GM12874 (cell line): ENCODE measurements at regions not wholly inside any gene's neighbourhood (a gene's known extent, or its start where the extent isn't known, plus 50 kb on each side); places are given as distances from the start of the nearest gene placed in this dataset.

Experiments
- CTCF ChIP-seq: IDR thresholded peaks from 2 replicates; pipeline ENCODE4 v1.5.1; 2011; ENCODE audit warnings: low read depth, mild to moderate bottlenecking, control low read depth, low read length, moderate library complexity; ENCODE audit not compliant: insufficient read depth

- no peak for TF ChIP-seq CTCF
These were observed 91.3 kb upstream of the DCLK2 start for GRCh38 chr4:149986917-149987316.

GRCh38 chr4:149987330-149988086 lies 90.7 kb upstream of the DCLK2 start:
- TF ChIP-seq CTCF: no peak

- TF ChIP-seq CTCF: no peak
These were observed 90.2 kb upstream of the DCLK2 start for GRCh38 chr4:149988087-149988410.

GRCh38 chr4:149993030-149993429 lies 85.2 kb upstream of the DCLK2 start:
- TF ChIP-seq CTCF: no peak

GRCh38 chr4:149995134-149995756 lies 83.0 kb upstream of the DCLK2 start:
- no peak for TF ChIP-seq CTCF

- TF ChIP-seq CTCF: no peak
These were observed 80.3 kb upstream of the DCLK2 start for GRCh38 chr4:149997881-149998421.

GRCh38 chr4:149999485-150000074 lies 78.7 kb upstream of the DCLK2 start:
- TF ChIP-seq CTCF: peak; percentile 47
